GM19324 (cell line): ENCODE measurements at regions not wholly inside any gene's neighbourhood (a gene's known extent, or its start where the extent isn't known, plus 50 kb on each side); places are given as distances from the start of the nearest gene placed in this dataset.
"Not testable (repeated sequence)": the region's sequence is repeated elsewhere in the genome, so short reads cannot be mapped to it uniquely, and the experiment has no call there.

ENCODE experiments used
- ATAC-seq: cut with Tn5 transposase; IDR thresholded peaks from one replicate; pipeline ENCODE4 v1.9.1; 2021; ENCODE audit warnings: mild to moderate bottlenecking, moderate library complexity; ENCODE audit not compliant: unreplicated experiment, low FRiP score

- ATAC-seq, result no peak
Observed at GRCh38 chr9:2387166-2387565, 234.4 kb upstream of the VLDLR start.

GRCh38 chr9:2389404-2389803, 232.2 kb upstream of the VLDLR start:
- no peak for ATAC-seq

GRCh38 chr9:2390028-2390427, 231.6 kb upstream of the VLDLR start:
- no peak for ATAC-seq

GRCh38 chr9:2391509-2392132, 230.0 kb upstream of the VLDLR start:
- ATAC-seq, result not testable (repeated sequence)

GRCh38 chr9:2394087-2394741, 227.4 kb upstream of the VLDLR start:
- ATAC-seq, result not testable (repeated sequence)

- no peak for ATAC-seq
Observed at GRCh38 chr9:2395814-2396612, 225.6 kb upstream of the VLDLR start.

- no peak for ATAC-seq
Observed at GRCh38 chr9:2396622-2397285, 224.8 kb upstream of the VLDLR start.

GRCh38 chr9:2397875-2398274, 223.7 kb upstream of the VLDLR start:
- ATAC-seq, result not testable (repeated sequence)

- ATAC-seq, result not testable (repeated sequence)
Observed at GRCh38 chr9:2401746-2402145, 219.8 kb upstream of the VLDLR start.

GRCh38 chr9:2403701-2404100, 217.9 kb upstream of the VLDLR start:
- ATAC-seq, result no peak

- ATAC-seq, result no peak
Observed at GRCh38 chr9:2406252-2406651, 215.3 kb upstream of the VLDLR start.

- no peak for ATAC-seq
Observed at GRCh38 chr9:2407450-2407849, 214.1 kb upstream of the VLDLR start.

GRCh38 chr9:2411459-2412215, 209.9 kb upstream of the VLDLR start:
- ATAC-seq, result no peak

- no peak for ATAC-seq
Observed at GRCh38 chr9:2413160-2413805, 208.3 kb upstream of the VLDLR start.

GRCh38 chr9:2414465-2414864, 207.1 kb upstream of the VLDLR start:
- ATAC-seq, result no peak

GRCh38 chr9:2415326-2415725, 206.3 kb upstream of the VLDLR start:
- no peak for ATAC-seq

- no peak for ATAC-seq
Observed at GRCh38 chr9:2417730-2418129, 203.9 kb upstream of the VLDLR start.

- no peak for ATAC-seq
Observed at GRCh38 chr9:2418619-2419018, 203.0 kb upstream of the VLDLR start.

- ATAC-seq, result no peak
Observed at GRCh38 chr9:2419347-2419746, 202.2 kb upstream of the VLDLR start.

- no peak for ATAC-seq
Observed at GRCh38 chr9:2420543-2420942, 201.0 kb upstream of the VLDLR start.
